Stimulated activated CD8-positive, alpha-beta memory T cell treated with anti-CD3 and anti-CD28 coated beads, Interleukin-4, amount 100 ng/mL, for 48 hours (primary cell): ENCODE measurements at regions not wholly inside any gene's neighbourhood (a gene's known extent, or its start where the extent isn't known, plus 50 kb on each side); places are given as distances from the start of the nearest gene placed in this dataset.
"Not testable (repeated sequence)": the region's sequence is repeated elsewhere in the genome, so short reads cannot be mapped to it uniquely, and the experiment has no call there.

Experiments used
- DNase-seq: peaks from one replicate; pipeline ENCODE4 v3.0.0-alpha.2; 2020

GRCh38 chr3:145357453-145357852, 803.5 kb downstream of the PLOD2 start:
- no peak for DNase-seq

GRCh38 chr3:145359040-145359439, 801.9 kb downstream of the PLOD2 start:
- no peak for DNase-seq

GRCh38 chr3:145368748-145369147, 792.2 kb downstream of the PLOD2 start:
- no peak for DNase-seq

GRCh38 chr3:145370870-145371269, 790.1 kb downstream of the PLOD2 start:
- DNase-seq: no peak

GRCh38 chr3:145377301-145377700, 783.7 kb downstream of the PLOD2 start:
- no peak for DNase-seq

GRCh38 chr3:145383416-145383815, 777.6 kb downstream of the PLOD2 start:
- DNase-seq: no peak

GRCh38 chr3:145384307-145384706, 776.7 kb downstream of the PLOD2 start:
- no peak for DNase-seq

GRCh38 chr3:145387211-145387610, 773.8 kb downstream of the PLOD2 start:
- DNase-seq: no peak

- DNase-seq: no peak
Observed at GRCh38 chr3:145395421-145395820, 765.6 kb downstream of the PLOD2 start.

- DNase-seq: no peak
Observed at GRCh38 chr3:145411605-145412004, 749.4 kb downstream of the PLOD2 start.

GRCh38 chr3:145417678-145418077, 743.3 kb downstream of the PLOD2 start:
- no peak for DNase-seq

- DNase-seq: no peak
Observed at GRCh38 chr3:145422556-145422955, 738.4 kb downstream of the PLOD2 start.

GRCh38 chr3:145427355-145427754, 733.6 kb downstream of the PLOD2 start:
- DNase-seq: no peak

- no peak for DNase-seq
Observed at GRCh38 chr3:145429546-145429945, 731.4 kb downstream of the PLOD2 start.

GRCh38 chr3:145448436-145448835, 712.5 kb downstream of the PLOD2 start:
- no peak for DNase-seq

- DNase-seq: no peak
Observed at GRCh38 chr3:145450018-145450682, 710.8 kb downstream of the PLOD2 start.

- no peak for DNase-seq
Observed at GRCh38 chr3:145457825-145458552, 703.0 kb downstream of the PLOD2 start.

- DNase-seq: not testable (repeated sequence)
Observed at GRCh38 chr3:145459681-145460080, 701.3 kb downstream of the PLOD2 start.

GRCh38 chr3:145471976-145472375, 689.0 kb downstream of the PLOD2 start:
- no peak for DNase-seq

- not testable (repeated sequence) for DNase-seq
Observed at GRCh38 chr3:145482735-145483134, 678.2 kb downstream of the PLOD2 start.

- DNase-seq: no peak
Observed at GRCh38 chr3:145483992-145484391, 677.0 kb downstream of the PLOD2 start.

GRCh38 chr3:145489011-145489410, 672.0 kb downstream of the PLOD2 start:
- no peak for DNase-seq

GRCh38 chr3:145490088-145491048, 670.6 kb downstream of the PLOD2 start:
- DNase-seq: no peak
